DMS 273 (cell line): ENCODE measurements at regions not wholly inside any gene's neighbourhood (a gene's known extent, or its start where the extent isn't known, plus 50 kb on each side); places are given as distances from the start of the nearest gene placed in this dataset.
"Not testable (repeated sequence)": the region's sequence is repeated elsewhere in the genome, so short reads cannot be mapped to it uniquely, and the experiment has no call there.

Experiments used
- DNase-seq: peaks from one replicate; lab custom pipeline; 2025; ENCODE audit not compliant: unreplicated experiment; lab: John Stamatoyannopoulos, UW

GRCh38 chr1:25171013-25171412 lies 61.3 kb downstream of the SYF2 start:
- not testable (repeated sequence) for DNase-seq

- no peak for DNase-seq
These were observed 61.9 kb downstream of the SYF2 start for GRCh38 chr1:25170439-25170838.

- DNase-seq, result no peak
These were observed 62.7 kb downstream of the SYF2 start for GRCh38 chr1:25169610-25170009.

DNA sequence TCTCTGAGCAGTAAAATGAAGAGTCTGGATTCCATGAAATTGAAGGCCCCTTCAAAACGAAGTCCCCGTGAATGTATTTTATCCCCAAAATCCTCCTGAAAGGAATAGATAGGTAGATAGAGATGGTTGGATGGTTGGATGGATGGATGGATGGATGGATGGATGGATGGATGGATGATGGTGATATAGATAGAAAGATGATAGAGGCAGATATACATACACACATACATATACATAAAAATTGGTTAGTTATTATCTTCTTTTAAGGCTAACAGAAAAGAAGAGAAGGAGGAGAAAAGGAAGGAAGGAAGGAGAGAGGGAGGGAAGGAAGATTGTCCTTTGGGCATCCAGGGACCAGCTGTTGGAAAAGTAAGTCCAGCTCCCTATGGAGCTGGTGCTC lies 63.1 kb downstream of the SYF2 start:
- DNase-seq, result no peak

DNA sequence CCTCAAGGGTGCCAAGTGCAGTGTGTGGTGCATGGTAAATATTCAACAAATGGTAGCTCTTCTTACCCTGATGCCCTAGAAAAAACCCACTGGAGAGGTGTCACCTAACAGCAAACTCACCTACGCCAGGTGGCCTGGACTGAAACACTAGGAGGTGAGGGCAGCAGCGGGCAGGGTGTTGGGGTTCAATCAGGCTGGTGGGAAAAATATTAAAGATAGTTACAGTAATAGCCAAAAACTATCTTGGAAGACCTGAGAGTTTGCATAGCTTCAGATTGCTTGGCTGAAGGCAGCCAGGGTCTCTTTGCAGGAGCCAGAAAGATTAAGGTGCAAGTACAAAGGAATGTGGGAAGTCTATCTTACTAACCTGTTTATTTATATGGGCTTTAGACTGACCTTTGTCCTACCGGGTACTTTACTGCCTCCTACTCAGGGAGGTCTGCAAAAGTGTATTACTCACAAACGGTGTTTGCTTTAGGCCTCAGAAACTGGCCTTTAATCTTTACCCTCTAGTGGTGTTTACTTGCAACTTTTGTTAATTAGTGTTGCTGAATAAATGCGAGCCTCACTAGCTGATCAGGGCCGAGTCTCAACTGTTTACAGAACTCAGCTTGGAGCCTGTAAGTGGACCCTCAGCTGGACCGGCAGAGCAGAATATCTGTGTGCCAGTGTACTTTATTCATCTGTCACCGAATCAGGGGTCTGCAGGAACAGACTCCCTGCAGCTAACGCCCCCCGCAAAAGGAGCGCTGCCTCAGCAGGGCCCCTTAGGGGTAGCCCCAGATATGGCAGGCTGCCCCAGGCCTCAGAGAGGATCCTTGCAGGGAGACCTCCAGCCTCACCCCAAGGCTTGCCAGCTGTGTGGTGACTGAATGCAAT lies 63.9 kb downstream of the SYF2 start:
- DNase-seq, result no peak

- no peak for DNase-seq
These were observed 64.8 kb downstream of the SYF2 start for GRCh38 chr1:25167269-25168192.

DNA sequence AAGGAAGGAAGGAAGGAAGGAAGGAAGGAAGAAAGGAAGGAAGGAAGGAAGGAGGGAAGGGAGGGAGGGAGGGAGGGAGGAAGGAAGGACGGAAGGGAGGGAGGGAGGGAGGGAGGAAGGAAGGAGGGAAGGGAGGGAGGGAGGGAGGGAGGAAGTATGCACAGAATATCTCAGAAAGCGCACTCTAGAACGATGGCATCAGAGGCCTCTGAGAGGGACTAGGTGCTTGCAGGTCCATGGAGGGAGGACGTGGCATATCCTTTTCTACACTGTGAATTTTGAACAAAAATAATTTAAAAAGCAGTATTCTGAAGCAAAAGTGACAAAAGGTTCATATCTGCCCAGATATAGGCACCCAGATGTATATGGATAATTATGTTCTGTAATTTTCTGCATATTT lies 65.5 kb downstream of the SYF2 start:
- DNase-seq, result no peak

GRCh38 chr1:25163986-25164385 lies 68.3 kb downstream of the SYF2 start:
- no peak for DNase-seq

DNA sequence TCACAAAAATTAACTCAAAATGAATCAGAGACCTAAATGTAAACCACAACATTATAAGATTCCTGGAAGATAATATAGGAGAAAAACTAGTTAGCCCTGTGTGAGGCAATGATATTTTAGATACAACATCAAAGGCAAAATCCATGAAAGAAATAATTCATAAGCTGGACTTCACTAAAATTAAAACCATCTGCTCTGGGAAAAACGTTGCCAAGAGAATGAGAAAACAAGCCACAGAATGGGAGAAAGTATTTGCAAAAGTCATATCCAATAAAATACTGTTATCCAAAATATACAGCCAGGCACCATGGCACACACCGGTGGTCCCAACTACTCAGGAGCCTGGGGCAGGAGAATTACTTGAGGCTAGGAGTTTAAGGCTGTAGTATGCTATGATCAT lies 70.3 kb downstream of the SYF2 start:
- DNase-seq, result no peak

GRCh38 chr1:25157846-25158245 lies 74.5 kb downstream of the SYF2 start:
- DNase-seq, result no peak

GRCh38 chr1:25150985-25151495 lies 81.3 kb downstream of the SYF2 start:
- DNase-seq, result peak; percentile 12

GRCh38 chr1:25148673-25149300 lies 83.5 kb downstream of the SYF2 start:
- DNase-seq, result no peak

GRCh38 chr1:25146451-25146855 lies 85.8 kb downstream of the SYF2 start:
- no peak for DNase-seq

GRCh38 chr1:25145775-25146393 lies 86.4 kb downstream of the SYF2 start:
- no peak for DNase-seq

DNA sequence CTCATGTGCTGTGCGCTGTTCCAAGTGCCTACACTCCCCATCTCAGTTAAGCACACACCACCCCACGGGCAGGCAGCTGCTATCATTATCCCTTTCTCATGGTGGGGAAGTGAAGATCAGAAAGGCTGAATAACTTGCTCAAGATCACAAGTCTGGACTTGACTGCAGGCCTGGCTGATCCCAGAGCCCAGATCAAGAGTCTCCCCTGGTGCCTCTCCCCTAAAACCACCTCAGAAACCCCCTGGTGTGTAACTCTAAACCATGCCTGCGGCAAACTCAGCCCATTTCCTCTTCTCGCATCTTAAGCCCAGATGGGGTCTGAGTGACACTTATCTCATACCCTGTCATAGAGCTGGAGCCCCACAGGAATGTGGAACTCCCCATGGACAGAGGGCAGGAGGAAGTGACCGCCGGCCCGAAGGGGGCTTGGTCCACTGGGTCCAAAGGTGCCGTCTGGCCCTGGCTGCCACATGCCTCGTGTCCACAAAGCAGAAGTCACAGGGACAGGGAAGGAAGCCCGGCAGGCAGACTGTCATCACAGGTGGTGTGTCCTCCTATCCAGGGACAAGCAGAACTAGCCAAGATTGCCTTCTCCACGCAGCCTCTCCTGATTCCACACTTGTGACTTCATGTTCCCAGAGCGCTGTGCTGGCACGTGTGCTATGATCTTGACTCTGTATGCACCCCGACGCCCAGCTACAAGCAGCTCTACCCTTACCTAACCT lies 92.1 kb downstream of the SYF2 start:
- no peak for DNase-seq

DNA sequence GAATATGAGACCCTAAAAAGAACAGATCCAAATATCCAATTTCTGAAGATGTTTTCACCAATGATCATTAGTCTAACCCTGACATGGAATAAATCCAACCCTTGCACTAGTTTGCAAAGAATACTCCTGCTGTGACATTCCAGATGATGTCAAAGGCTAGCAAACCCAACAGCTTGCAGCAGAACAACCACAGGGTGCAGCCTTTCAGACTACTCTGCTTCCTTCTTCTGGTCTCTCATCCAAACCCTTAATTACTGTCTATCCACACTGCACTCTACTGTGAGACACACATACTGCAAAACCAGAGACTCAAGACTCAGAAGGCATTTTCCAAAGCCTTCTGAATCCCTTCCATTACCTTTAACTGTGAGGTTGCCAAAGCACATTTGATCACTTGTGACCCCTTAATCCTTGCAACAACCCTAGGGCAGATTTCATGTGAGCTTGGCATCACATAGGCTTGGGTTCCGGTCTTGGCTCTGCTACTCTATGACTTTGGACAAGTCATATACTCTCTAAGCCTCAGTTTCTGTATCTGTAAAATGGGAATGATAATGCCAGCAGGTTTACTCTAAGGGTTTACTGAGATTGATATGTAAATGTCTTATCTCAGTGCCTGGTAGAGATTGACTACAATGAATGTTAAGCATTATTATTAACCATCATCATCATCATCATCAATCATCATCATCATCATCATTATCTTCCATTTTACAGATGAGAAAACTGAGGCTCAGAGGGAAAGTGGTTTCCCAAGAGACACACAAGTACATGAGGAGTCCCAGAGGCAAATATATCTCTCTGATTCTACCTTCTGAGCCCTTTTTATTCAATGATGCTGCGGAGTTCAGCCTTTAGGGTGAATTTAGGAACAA lies 94.5 kb downstream of the SYF2 start:
- DNase-seq, result no peak

DNA sequence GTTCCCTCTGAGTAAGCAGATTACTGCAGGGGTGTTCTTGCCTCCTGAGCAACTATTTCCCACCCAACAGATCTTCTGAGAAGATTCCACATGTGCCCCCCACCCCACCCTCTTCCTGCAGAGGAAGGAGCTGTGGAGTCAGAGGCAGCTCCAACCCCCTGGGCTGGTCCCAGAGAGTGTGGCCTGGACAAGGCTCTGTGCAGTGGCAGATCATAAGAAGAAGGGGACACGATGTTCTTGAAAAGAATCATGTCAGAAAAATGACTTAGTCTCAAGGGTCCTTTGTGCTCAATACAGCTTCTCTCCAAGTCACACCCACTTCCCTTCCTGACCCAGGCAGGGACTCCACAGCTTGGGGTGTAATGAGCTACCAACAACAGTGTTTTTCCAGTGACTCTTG lies 95.2 kb downstream of the SYF2 start:
- no peak for DNase-seq

- no peak for DNase-seq
These were observed 96.4 kb downstream of the SYF2 start for GRCh38 chr1:25135909-25136308.

DNA sequence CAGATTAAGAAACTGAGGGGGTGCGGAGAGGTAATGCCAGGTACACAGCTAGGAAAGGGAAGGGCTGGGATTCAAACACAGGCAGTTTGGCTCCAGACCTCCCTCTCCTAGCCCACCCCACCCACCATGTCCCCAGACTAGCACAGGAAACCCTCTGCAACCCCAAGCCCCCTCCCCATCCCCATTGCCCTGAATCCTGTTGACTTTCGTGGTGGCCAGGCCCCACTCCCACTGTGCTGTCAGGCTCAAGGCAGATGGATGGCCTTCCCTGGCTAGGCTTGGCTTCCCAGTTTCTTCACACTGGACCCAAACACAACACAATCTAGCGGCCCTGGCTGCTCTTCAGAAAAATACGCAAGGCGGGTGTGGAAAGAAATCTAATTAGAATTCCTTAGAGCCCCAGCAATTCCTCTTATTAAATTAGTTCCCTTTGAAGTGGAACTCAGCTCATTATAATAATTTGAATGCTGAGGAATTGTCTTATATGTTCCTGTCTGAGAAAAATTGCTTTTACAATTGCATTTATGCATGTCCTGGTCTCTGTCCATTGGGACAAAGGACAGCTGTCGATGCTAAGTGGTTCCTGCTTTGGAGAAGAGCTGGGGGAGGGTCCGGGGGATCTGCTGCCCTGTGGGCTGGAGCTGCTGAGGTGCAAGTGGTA lies 97.4 kb downstream of the SYF2 start:
- no peak for DNase-seq
